ENCODE measurements at regions not wholly inside any gene's neighbourhood (a gene's known extent, or its start where the extent isn't known, plus 50 kb on each side); places are given as distances from the start of the nearest gene placed in this dataset.
"Not testable (repeated sequence)": the region's sequence is repeated elsewhere in the genome, so short reads cannot be mapped to it uniquely, and the experiment has no call there.

DNA sequence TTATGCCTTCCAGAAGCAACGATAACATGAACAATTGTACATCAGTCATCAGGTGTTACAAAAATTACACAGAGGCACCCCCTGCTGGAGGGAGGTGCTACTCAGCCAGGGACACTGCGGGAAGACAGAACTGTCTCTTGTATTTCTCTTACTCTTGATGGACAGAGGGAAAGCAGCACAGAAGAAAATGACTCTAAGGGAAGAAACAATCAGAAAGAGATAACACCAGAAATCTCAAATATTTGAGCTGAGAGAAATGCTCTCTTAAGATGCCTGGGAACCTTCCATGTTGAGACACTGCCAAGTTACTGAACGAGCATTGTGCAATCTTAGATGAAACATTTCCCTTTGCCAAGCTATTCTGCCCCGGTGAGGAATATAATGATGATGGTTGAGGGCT, 227.6 kb upstream of the NPSR1 start:
- peak; percentile 20 for DNase-seq (ENCODE audit: low read depth, low spot score)
- H3K4me3 ChIP-seq (ENCODE audit: insufficient read length, low read depth): no peak overlapping the region
- no peaks in the 10 kb centered on the region for H3K27me3 ChIP-seq (ENCODE audit: insufficient read depth, insufficient read length)

DNA sequence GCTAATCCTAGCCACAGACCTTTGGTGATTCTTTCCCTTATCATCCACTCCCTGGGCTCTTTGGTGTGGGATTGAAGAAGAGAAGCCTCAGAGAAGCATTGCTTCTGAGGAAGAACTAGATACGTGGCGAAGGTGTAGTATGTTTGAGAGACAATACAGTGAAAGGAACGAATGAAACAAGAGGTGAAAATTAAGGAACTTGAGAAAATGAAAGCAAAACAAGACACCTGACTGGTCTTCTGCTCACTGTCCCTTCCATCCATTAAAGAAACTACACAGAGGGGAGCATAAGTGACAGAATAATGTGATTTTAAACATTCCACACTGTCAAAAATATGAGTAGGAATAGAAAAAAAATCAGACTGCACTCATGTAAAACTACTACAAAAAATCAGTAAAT, 219.6 kb upstream of the NPSR1 start:
- no peak for DNase-seq (ENCODE audit: low read depth, low spot score)
- no peaks in the 10 kb centered on the region for H3K27me3 ChIP-seq (ENCODE audit: insufficient read depth, insufficient read length)
- H3K4me3 ChIP-seq (ENCODE audit: insufficient read length, low read depth): no peak overlapping the region
- no peaks in the 10 kb centered on the region for H3K9me3 ChIP-seq (ENCODE audit: insufficient read depth, low read length)
- H3K4me1 ChIP-seq (ENCODE audit: insufficient read depth, insufficient read length): no peaks in the 10 kb centered on the region
- no peak overlapping the region for H3K9ac ChIP-seq (ENCODE audit: insufficient read length, low read depth)
- H3K36me3 ChIP-seq (ENCODE audit: insufficient read depth, insufficient read length, low read length): no peaks in the 10 kb centered on the region
- no peak for TF ChIP-seq SUZ12 (IDR thresholded peaks at IDR 0.05; ENCODE audit: extremely low read depth, insufficient read depth, insufficient read length)

More for the DNA sequence above, 227.6 kb upstream of the NPSR1 start:
- Histone ChIP-seq H3K36me3 (ENCODE audit: insufficient read depth, insufficient read length, low read length) (no peaks in the 10 kb centered on the region), H3K4me1 (ENCODE audit: insufficient read depth, insufficient read length) (no peaks in the 10 kb centered on the region), H3K9me3 (ENCODE audit: insufficient read depth, low read length) (peaks cover 14% of the 10 kb centered on the region; the same call in 1 of the 2 replicates), H3K9ac (ENCODE audit: insufficient read length, low read depth) (no peak overlapping the region)
- TF ChIP-seq ZNF274 (IDR thresholded peaks at IDR 0.05; ENCODE audit: low read depth, low read length) (no peak), SUZ12 (IDR thresholded peaks at IDR 0.05; ENCODE audit: extremely low read depth, insufficient read depth, insufficient read length) (no peak), YY1 (IDR thresholded peaks at IDR 0.05; ENCODE audit: insufficient read depth, insufficient read length) (no peak)

DNA sequence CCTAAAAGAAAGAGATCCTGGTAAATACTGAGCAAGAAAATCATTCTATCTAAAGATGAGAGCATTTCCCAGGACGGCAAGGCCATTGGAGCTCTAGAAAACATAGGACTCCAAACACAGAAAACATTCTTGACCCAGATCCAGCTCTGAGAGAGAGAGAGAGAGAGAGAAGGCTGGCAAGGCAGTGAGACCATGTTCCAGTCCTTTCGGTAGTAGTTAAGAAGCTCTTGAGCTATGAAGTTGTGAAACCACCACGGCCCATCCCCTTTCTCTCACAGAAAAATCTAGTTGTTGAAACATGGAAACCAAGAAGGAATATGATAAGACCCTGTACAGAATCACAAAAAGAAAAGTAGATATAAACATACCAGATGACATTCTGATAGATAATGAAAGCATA, 212.4 kb upstream of the NPSR1 start:
- H3K4me3 ChIP-seq (ENCODE audit: insufficient read length, low read depth): no peak overlapping the region
- H3K27me3 ChIP-seq (ENCODE audit: insufficient read depth, insufficient read length): no peaks in the 10 kb centered on the region
- H3K4me1 ChIP-seq (ENCODE audit: insufficient read depth, insufficient read length): no peaks in the 10 kb centered on the region
- no peaks in the 10 kb centered on the region for H3K36me3 ChIP-seq (ENCODE audit: insufficient read depth, insufficient read length, low read length)
- TF ChIP-seq SUZ12 (IDR thresholded peaks at IDR 0.05; ENCODE audit: extremely low read depth, insufficient read depth, insufficient read length) (no peak), YY1 (IDR thresholded peaks at IDR 0.05; ENCODE audit: insufficient read depth, insufficient read length) (no peak), ZNF274 (IDR thresholded peaks at IDR 0.05; ENCODE audit: low read depth, low read length) (no peak)
- no peak overlapping the region for H3K9ac ChIP-seq (ENCODE audit: insufficient read length, low read depth)
- DNase-seq (ENCODE audit: low read depth, low spot score): no peak
- no peaks in the 10 kb centered on the region for H3K9me3 ChIP-seq (ENCODE audit: insufficient read depth, low read length)

DNA sequence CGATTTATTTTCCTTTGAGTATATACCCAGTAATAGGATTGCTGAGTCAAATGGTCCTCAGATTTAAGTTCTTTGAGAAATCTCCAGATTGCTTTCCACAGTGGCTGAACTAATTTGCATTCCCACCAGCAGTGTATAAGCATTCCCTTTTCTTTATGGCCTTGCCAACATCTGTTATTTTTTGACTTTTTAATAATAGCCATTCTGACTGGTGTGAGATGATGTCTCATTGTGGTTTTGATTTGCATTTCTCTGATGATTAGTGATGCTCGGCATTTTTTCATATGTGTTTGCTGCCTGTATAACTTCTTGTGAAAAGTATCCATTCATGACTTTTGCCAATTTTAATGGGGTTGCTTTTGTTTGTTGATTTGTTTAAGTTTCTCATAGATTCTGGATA, 209.5 kb upstream of the NPSR1 start:
- not testable (repeated sequence) for H3K4me3 ChIP-seq (ENCODE audit: insufficient read length, low read depth); H3K9ac ChIP-seq (ENCODE audit: insufficient read length, low read depth); H3K36me3 ChIP-seq (ENCODE audit: insufficient read depth, insufficient read length, low read length); H3K4me1 ChIP-seq (ENCODE audit: insufficient read depth, insufficient read length); H3K9me3 ChIP-seq (ENCODE audit: insufficient read depth, low read length); H3K27me3 ChIP-seq (ENCODE audit: insufficient read depth, insufficient read length); DNase-seq (ENCODE audit: low read depth, low spot score)

DNA sequence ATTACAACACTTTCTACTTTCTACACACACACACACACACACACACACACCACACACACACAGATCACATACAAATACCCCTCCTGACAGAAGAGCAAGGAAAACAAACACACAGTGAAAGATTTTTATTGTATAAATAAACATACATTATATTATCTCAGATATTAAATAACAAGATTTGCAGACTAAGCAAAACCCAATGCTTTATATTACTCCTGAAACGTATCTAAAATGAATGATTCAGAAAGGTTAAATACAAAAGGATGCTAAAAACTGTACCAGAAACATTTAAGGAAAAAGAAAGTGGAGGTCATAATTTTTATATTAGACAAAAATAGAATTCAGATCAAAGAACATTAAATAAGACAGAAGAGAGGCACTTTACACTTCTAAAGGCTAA, 208.3 kb upstream of the NPSR1 start:
- TF ChIP-seq ZNF274 (IDR thresholded peaks at IDR 0.05; ENCODE audit: low read depth, low read length) (no peak), YY1 (IDR thresholded peaks at IDR 0.05; ENCODE audit: insufficient read depth, insufficient read length) (no peak), SUZ12 (IDR thresholded peaks at IDR 0.05; ENCODE audit: extremely low read depth, insufficient read depth, insufficient read length) (no peak)
- H3K4me1 ChIP-seq (ENCODE audit: insufficient read depth, insufficient read length): no peaks in the 10 kb centered on the region
- no peaks in the 10 kb centered on the region for H3K36me3 ChIP-seq (ENCODE audit: insufficient read depth, insufficient read length, low read length)
- DNase-seq (ENCODE audit: low read depth, low spot score): no peak
- H3K9me3 ChIP-seq (ENCODE audit: insufficient read depth, low read length): no peaks in the 10 kb centered on the region
- no peak overlapping the region for H3K9ac ChIP-seq (ENCODE audit: insufficient read length, low read depth)
- H3K4me3 ChIP-seq (ENCODE audit: insufficient read length, low read depth): no peak overlapping the region
- H3K27me3 ChIP-seq (ENCODE audit: insufficient read depth, insufficient read length): no peaks in the 10 kb centered on the region

DNA sequence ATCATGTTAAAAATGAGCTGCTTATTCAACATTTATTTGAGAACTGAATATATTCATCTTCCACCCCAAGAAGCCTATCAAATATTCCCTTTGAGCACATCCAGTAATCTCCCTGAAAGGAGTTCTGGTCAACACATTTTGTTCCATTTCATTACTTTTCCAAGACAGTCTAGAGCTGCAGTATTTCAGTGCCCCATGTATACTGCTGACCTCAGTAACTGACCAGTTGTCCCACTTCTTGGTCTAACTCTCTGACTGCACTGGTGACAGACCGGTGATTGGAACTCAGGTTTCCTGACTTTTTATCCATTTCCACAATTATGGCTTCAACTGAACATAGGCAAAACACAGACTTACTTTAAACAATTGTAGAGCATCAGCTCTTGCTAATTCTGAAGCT, 206.8 kb upstream of the NPSR1 start:
- Histone ChIP-seq H3K27me3 (ENCODE audit: insufficient read depth, insufficient read length) (no peaks in the 10 kb centered on the region), H3K4me3 (ENCODE audit: insufficient read length, low read depth) (no peak overlapping the region), H3K36me3 (ENCODE audit: insufficient read depth, insufficient read length, low read length) (no peaks in the 10 kb centered on the region), H3K4me1 (ENCODE audit: insufficient read depth, insufficient read length) (no peaks in the 10 kb centered on the region), H3K9ac (ENCODE audit: insufficient read length, low read depth) (no peak overlapping the region), H3K9me3 (ENCODE audit: insufficient read depth, low read length) (no peaks in the 10 kb centered on the region)
- no peak for DNase-seq (ENCODE audit: low read depth, low spot score)
- TF ChIP-seq ZNF274 (IDR thresholded peaks at IDR 0.05; ENCODE audit: low read depth, low read length) (no peak), SUZ12 (IDR thresholded peaks at IDR 0.05; ENCODE audit: extremely low read depth, insufficient read depth, insufficient read length) (no peak), YY1 (IDR thresholded peaks at IDR 0.05; ENCODE audit: insufficient read depth, insufficient read length) (no peak)

DNA sequence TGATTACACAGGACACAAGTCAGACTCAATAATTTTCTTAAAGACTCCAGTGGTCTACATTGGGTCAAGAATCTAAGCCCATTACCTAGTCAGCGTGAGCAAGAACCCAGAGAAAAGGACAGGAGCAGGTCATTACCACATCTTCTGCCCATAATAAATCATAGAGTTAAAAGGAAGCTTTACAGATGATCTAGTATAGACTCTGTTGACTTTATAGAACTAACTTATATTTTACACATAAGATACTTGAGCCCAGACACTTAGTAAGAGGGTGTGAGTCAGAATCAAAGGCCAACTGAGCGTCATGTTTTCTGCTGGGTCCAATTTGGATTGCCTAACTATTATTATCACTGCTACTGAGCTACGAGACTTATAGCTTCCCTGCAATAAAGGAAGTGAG, 206.1 kb upstream of the NPSR1 start:
- Histone ChIP-seq H3K4me3 (ENCODE audit: insufficient read length, low read depth) (no peak overlapping the region), H3K27me3 (ENCODE audit: insufficient read depth, insufficient read length) (no peaks in the 10 kb centered on the region), H3K9me3 (ENCODE audit: insufficient read depth, low read length) (no peaks in the 10 kb centered on the region), H3K36me3 (ENCODE audit: insufficient read depth, insufficient read length, low read length) (no peaks in the 10 kb centered on the region), H3K4me1 (ENCODE audit: insufficient read depth, insufficient read length) (no peaks in the 10 kb centered on the region), H3K9ac (ENCODE audit: insufficient read length, low read depth) (no peak overlapping the region)
- no peak for TF ChIP-seq SUZ12 (IDR thresholded peaks at IDR 0.05; ENCODE audit: extremely low read depth, insufficient read depth, insufficient read length)
- no peak for TF ChIP-seq YY1 (IDR thresholded peaks at IDR 0.05; ENCODE audit: insufficient read depth, insufficient read length)
- TF ChIP-seq ZNF274 (IDR thresholded peaks at IDR 0.05; ENCODE audit: low read depth, low read length): no peak
- no peak for DNase-seq (ENCODE audit: low read depth, low spot score)

DNA sequence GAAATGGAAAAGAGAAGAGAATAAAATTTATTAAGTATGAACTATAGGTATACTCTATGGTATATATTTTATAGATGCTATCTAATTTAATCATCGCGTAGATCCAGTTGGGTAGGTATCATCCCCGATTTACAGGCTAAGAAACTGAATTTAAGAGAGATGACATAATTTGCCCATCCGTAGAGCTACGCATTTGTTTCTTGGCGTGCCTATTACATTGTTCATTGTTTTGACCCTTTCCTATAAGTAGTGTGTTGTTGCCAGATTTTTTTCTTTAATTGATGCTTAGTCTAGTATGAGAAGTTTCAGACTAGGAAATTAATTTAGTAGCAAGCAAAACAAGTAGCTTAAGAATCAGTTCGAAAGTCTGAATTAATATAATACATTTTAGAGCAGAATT, 205.7 kb upstream of the NPSR1 start:
- Histone ChIP-seq H3K9ac (ENCODE audit: insufficient read length, low read depth) (no peak overlapping the region), H3K4me1 (ENCODE audit: insufficient read depth, insufficient read length) (no peaks in the 10 kb centered on the region)

More for the DNA sequence above, 205.7 kb upstream of the NPSR1 start:
- Histone ChIP-seq H3K9me3 (ENCODE audit: insufficient read depth, low read length) (no peaks in the 10 kb centered on the region), H3K4me3 (ENCODE audit: insufficient read length, low read depth) (no peak overlapping the region), H3K36me3 (ENCODE audit: insufficient read depth, insufficient read length, low read length) (no peaks in the 10 kb centered on the region), H3K27me3 (ENCODE audit: insufficient read depth, insufficient read length) (no peaks in the 10 kb centered on the region)
- no peak for TF ChIP-seq SUZ12 (IDR thresholded peaks at IDR 0.05; ENCODE audit: extremely low read depth, insufficient read depth, insufficient read length)
- TF ChIP-seq YY1 (IDR thresholded peaks at IDR 0.05; ENCODE audit: insufficient read depth, insufficient read length): no peak
- TF ChIP-seq ZNF274 (IDR thresholded peaks at IDR 0.05; ENCODE audit: low read depth, low read length): no peak
- DNase-seq (ENCODE audit: low read depth, low spot score): no peak
